HEK293T (cell line): ENCODE measurements at regions not wholly inside any gene's neighbourhood (a gene's known extent, or its start where the extent isn't known, plus 50 kb on each side); places are given as distances from the start of the nearest gene placed in this dataset.

Source experiments
- ARNT ChIP-seq: fragments of 450-650 bp; IDR thresholded peaks from 2 replicates; pipeline ENCODE4 v1.6.1; 2017; ENCODE audit warnings: mild to moderate bottlenecking
- ELF4 ChIP-seq: fragments of 450-650 bp; IDR thresholded peaks from 2 replicates; pipeline ENCODE4 v1.6.1; 2017; ENCODE audit warnings: antibody characterized with exemption
- FOXA1 ChIP-seq: fragments of 450-650 bp; IDR thresholded peaks from 2 replicates; pipeline ENCODE4 v1.6.1; 2016; ENCODE audit warnings: mild to moderate bottlenecking
- FOXK2 ChIP-seq: fragments of 450-650 bp; IDR thresholded peaks from 2 replicates; pipeline ENCODE4 v1.6.1; 2016; ENCODE audit warnings: mild to moderate bottlenecking
- FOXM1 ChIP-seq: fragments of 450-650 bp; IDR thresholded peaks from 2 replicates; pipeline ENCODE4 v1.6.1; 2017; ENCODE audit warnings: mild to moderate bottlenecking, borderline replicate concordance
- HDGF ChIP-seq: fragments of 450-650 bp; IDR thresholded peaks from 2 replicates; pipeline ENCODE4 v1.6.1; 2017; ENCODE audit warnings: antibody characterized with exemption, borderline replicate concordance
- LEF1 ChIP-seq: fragments of 450-650 bp; IDR thresholded peaks from 2 replicates; pipeline ENCODE4 v1.6.1; 2017; ENCODE audit warnings: mild to moderate bottlenecking, borderline replicate concordance
- SP1 ChIP-seq: fragments of 450-650 bp; IDR thresholded peaks from 2 replicates; pipeline ENCODE4 v1.6.1; 2017
- SUZ12 ChIP-seq: fragments of 450-650 bp; IDR thresholded peaks from 2 replicates; pipeline ENCODE4 v1.6.1; 2016; ENCODE audit warnings: mild to moderate bottlenecking
- TF ChIP-seq, protein P1 (sequence below): fragments of 450-650 bp; IDR thresholded peaks from 2 replicates; pipeline ENCODE4 v1.6.1; 2016

DNA sequence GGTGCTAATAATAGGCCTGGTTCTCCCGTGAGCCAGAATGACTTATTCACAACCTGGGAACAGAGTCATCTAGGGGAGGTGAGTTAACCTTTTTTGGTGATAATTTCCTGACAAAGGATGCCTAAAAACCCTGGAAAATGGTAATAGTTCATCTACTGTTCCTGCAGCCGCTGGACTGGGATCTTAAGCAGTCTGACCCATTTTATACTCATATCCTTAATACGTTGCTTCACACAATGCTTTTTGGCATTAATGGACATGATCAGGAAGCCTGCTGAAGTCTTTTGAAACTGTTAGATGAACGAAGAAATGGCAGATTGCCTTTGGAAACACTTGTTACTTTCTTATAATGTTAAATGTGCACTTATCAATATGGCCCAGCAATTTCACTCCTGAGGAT, 81.9 kb upstream of the BMP2 start:
- TF ChIP-seq FOXK2: no peak
- no peak for TF ChIP-seq HDGF
- no peak for TF ChIP-seq FOXA1
- TF ChIP-seq, protein P1, sequence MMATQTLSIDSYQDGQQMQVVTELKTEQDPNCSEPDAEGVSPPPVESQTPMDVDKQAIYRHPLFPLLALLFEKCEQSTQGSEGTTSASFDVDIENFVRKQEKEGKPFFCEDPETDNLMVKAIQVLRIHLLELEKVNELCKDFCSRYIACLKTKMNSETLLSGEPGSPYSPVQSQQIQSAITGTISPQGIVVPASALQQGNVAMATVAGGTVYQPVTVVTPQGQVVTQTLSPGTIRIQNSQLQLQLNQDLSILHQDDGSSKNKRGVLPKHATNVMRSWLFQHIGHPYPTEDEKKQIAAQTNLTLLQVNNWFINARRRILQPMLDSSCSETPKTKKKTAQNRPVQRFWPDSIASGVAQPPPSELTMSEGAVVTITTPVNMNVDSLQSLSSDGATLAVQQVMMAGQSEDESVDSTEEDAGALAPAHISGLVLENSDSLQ: no peak
- no peak for TF ChIP-seq SUZ12
- no peak for TF ChIP-seq SP1
- TF ChIP-seq FOXM1: no peak
- TF ChIP-seq ELF4: no peak
- no peak for TF ChIP-seq LEF1
- no peak for TF ChIP-seq ARNT
